GM11168 (cell line): ENCODE measurements at regions not wholly inside any gene's neighbourhood (a gene's known extent, or its start where the extent isn't known, plus 50 kb on each side); places are given as distances from the start of the nearest gene placed in this dataset.

ENCODE experiments used
- in situ Hi-C: fragments of 300-500 bp; cut with MboI; formaldehyde crosslinking; loops from one replicate; pipeline ENCODE4 v1.12.0; 2022; ENCODE audit warnings: low sequenced_read_pairs; ENCODE audit not compliant: unreplicated experiment

GRCh38 chr21:38680401-38680800 is 125.3 kb upstream of the ETS2 start:
- in situ Hi-C loops: no loop called here

- in situ Hi-C loops: no loop called here
Observed at GRCh38 chr21:38683222-38683621, 122.5 kb upstream of the ETS2 start.

- in situ Hi-C loops: no loop called here
Observed at GRCh38 chr21:38688068-38688467, 117.7 kb upstream of the ETS2 start.

GRCh38 chr21:38691631-38692030 is 114.1 kb upstream of the ETS2 start:
- in situ Hi-C loops: no loop called here

- in situ Hi-C loops: no loop called here
Observed at GRCh38 chr21:38696579-38696978, 109.2 kb upstream of the ETS2 start.

GRCh38 chr21:38699048-38699447 is 106.7 kb upstream of the ETS2 start:
- in situ Hi-C loops: no loop called here

- in situ Hi-C loops: no loop called here
Observed at GRCh38 chr21:38702196-38702595, 103.5 kb upstream of the ETS2 start.

- in situ Hi-C loops: no loop called here
Observed at GRCh38 chr21:38709876-38710275, 95.9 kb upstream of the ETS2 start.

GRCh38 chr21:38712071-38712470 is 93.7 kb upstream of the ETS2 start:
- in situ Hi-C loops: no loop called here

GRCh38 chr21:38712664-38713063 is 93.1 kb upstream of the ETS2 start:
- in situ Hi-C loops: no loop called here

- in situ Hi-C loops: no loop called here
Observed at GRCh38 chr21:38714039-38714817, 91.5 kb upstream of the ETS2 start.

GRCh38 chr21:38714999-38715398 is 90.7 kb upstream of the ETS2 start:
- in situ Hi-C loops: no loop called here

GRCh38 chr21:38716088-38716487 is 89.6 kb upstream of the ETS2 start:
- in situ Hi-C loops: no loop called here

- in situ Hi-C loops: no loop called here
Observed at GRCh38 chr21:38716942-38717341, 88.8 kb upstream of the ETS2 start.

GRCh38 chr21:38718481-38718880 is 87.2 kb upstream of the ETS2 start:
- in situ Hi-C loops: no loop called here

- in situ Hi-C loops: loop anchor here (10.0 kb wide), 1 partner anchor 405 kb away; no protein-coding TSS in a partner anchor
Observed at GRCh38 chr21:38720074-38720473, 85.7 kb upstream of the ETS2 start.

- in situ Hi-C loops: loop anchor here (10.0 kb wide), 1 partner anchor 404 kb away; no protein-coding TSS in a partner anchor
Observed at GRCh38 chr21:38721055-38721454, 84.7 kb upstream of the ETS2 start.

- in situ Hi-C loops: loop anchor here (10.0 kb wide), 1 partner anchor 403 kb away; no protein-coding TSS in a partner anchor
Observed at GRCh38 chr21:38721958-38722357, 83.8 kb upstream of the ETS2 start.

- in situ Hi-C loops: loop anchor here (10.0 kb wide), 1 partner anchor 399 kb away; no protein-coding TSS in a partner anchor
Observed at GRCh38 chr21:38725196-38726157, 80.3 kb upstream of the ETS2 start.

GRCh38 chr21:38726482-38726881 is 79.2 kb upstream of the ETS2 start:
- in situ Hi-C loops: loop anchor here (10.0 kb wide), 1 partner anchor 398 kb away; no protein-coding TSS in a partner anchor

- in situ Hi-C loops: loop anchor here (10.0 kb wide), 1 partner anchor 396 kb away; no protein-coding TSS in a partner anchor
Observed at GRCh38 chr21:38729291-38729690, 76.4 kb upstream of the ETS2 start.
